Tibial nerve (tissue), 4 donors: ENCODE measurements at regions not wholly inside any gene's neighbourhood (a gene's known extent, or its start where the extent isn't known, plus 50 kb on each side); places are given as distances from the start of the nearest gene placed in this dataset.

Experiments used
- EP300 ChIP-seq, 2 donors: sonication (generic); formaldehyde crosslinking; IDR thresholded peaks; one replicate each; pipeline ENCODE4 v1.6.1; 2017; ENCODE audit warnings: antibody characterized with exemption in 2 of 2, mild to moderate bottlenecking in 1 of 2
- TF ChIP-seq, protein P1 (sequence below), 5 experiments: fragments of 200-600 bp in 3 of 5; fragments of 450-650 bp in 2 of 5; sonication (generic) in 3 of 5; IDR thresholded peaks; one replicate each; pipeline ENCODE4 v1.5.1; 2016 to 2019; ENCODE audit warnings: antibody characterized with exemption in 5 of 5, mild to moderate bottlenecking in 3 of 5, moderate library complexity in 2 of 5

DNA sequence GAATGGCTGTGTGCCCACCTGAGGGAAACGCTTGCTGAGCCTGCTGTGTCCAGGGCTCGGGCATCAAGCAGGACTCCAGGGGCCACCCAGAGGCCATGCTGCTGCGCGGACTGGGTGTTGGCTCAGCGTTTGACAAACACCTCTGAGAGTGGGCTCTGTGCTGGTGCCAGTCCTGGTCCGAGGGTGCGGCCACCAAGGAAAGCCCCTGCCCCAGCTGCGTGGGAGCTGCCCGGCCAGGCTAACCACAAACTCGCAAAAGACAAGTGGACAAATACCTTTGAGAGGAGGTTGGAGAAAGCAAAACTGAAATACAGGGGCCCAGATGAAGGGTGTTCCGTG is 65.6 kb upstream of the TTC34 start:
- TF ChIP-seq, protein P1, sequence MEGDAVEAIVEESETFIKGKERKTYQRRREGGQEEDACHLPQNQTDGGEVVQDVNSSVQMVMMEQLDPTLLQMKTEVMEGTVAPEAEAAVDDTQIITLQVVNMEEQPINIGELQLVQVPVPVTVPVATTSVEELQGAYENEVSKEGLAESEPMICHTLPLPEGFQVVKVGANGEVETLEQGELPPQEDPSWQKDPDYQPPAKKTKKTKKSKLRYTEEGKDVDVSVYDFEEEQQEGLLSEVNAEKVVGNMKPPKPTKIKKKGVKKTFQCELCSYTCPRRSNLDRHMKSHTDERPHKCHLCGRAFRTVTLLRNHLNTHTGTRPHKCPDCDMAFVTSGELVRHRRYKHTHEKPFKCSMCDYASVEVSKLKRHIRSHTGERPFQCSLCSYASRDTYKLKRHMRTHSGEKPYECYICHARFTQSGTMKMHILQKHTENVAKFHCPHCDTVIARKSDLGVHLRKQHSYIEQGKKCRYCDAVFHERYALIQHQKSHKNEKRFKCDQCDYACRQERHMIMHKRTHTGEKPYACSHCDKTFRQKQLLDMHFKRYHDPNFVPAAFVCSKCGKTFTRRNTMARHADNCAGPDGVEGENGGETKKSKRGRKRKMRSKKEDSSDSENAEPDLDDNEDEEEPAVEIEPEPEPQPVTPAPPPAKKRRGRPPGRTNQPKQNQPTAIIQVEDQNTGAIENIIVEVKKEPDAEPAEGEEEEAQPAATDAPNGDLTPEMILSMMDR (IDR thresholded peaks at IDR 0.05): no peak
- TF ChIP-seq EP300 (IDR thresholded peaks at IDR 0.05): no peak
